CD4-positive, alpha-beta T cell (primary cell): ENCODE measurements at regions not wholly inside any gene's neighbourhood (a gene's known extent, or its start where the extent isn't known, plus 50 kb on each side); places are given as distances from the start of the nearest gene placed in this dataset.

ENCODE experiments used
- ATAC-seq: fragments of 200-7000 bp; cut with Tn5 transposase; one replicate; pipeline ENCODE4 v1.10.0; 2022; ENCODE audit warnings: mild to moderate bottlenecking; ENCODE audit not compliant: poor library complexity
- CTCF ChIA-PET: fragments of 350-600 bp; sonication (Branson Sonifier 250); formaldehyde crosslinking; loops from one replicate; lab custom pipeline; 2021; ENCODE audit warnings: antibody characterized with exemption, inconsistent platforms; lab: Charles Lee
- POLR2A ChIA-PET: fragments of 350-600 bp; sonication (Branson Sonifier 250); formaldehyde crosslinking; loops from one replicate; lab custom pipeline; 2021; ENCODE audit warnings: antibody characterized with exemption, inconsistent platforms; lab: Charles Lee
- DNase-seq, 14 experiments: peaks; one replicate each; pipeline ENCODE4 v3.0.0-alpha.2; 2013 to 2020; ENCODE audit warnings: mixed read lengths in 2 of 14
- H3K27ac ChIP-seq, 2 donors: one replicate each; pipeline versions ENCODE4 v1.5.1 to v1.7.0; 2013; ENCODE audit warnings: low read length in 2 of 2, low read depth in 1 of 2, mild to moderate bottlenecking in 1 of 2
- H3K27me3 ChIP-seq, 2 experiments: 1 replicate in 1 of 2; 2 replicates in 1 of 2; pipeline versions ENCODE4 v1.6.1 to v1.7.0; 2013; ENCODE audit warnings: low read length in 2 of 2, control low read depth in 1 of 2, mild to moderate bottlenecking in 1 of 2, moderate library complexity in 1 of 2; ENCODE audit not compliant: insufficient read depth in 2 of 2, control insufficient read depth in 1 of 2
- H3K36me3 ChIP-seq: one replicate; pipeline ENCODE4 v1.6.1; 2013; ENCODE audit warnings: low read length, control low read depth; ENCODE audit not compliant: insufficient read depth
- H3K4me1 ChIP-seq: one replicate; pipeline ENCODE4 v1.6.1; 2013; ENCODE audit warnings: low read length, control low read depth; ENCODE audit not compliant: insufficient read depth
- H3K4me3 ChIP-seq: one replicate; pipeline ENCODE4 v1.5.1; 2013; ENCODE audit warnings: mild to moderate bottlenecking, low read length, moderate library complexity
- H3K9me3 ChIP-seq, 2 experiments: 1 replicate in 1 of 2; 2 replicates in 1 of 2; pipeline versions ENCODE4 v1.6.1 to v1.7.0; 2013; ENCODE audit warnings: low read length in 2 of 2, mild to moderate bottlenecking in 2 of 2, control low read depth in 1 of 2, moderate library complexity in 1 of 2; ENCODE audit not compliant: control insufficient read depth in 1 of 2, insufficient read depth in 1 of 2
- H3K27ac Mint-ChIP-seq: one replicate; pipeline ENCODE4 v1.8.0; 2020; ENCODE audit warnings: mixed read lengths
- H3K27me3 Mint-ChIP-seq: one replicate; pipeline ENCODE4 v1.8.0; 2021; ENCODE audit warnings: mixed read lengths
- H3K36me3 Mint-ChIP-seq: one replicate; pipeline ENCODE4 v1.8.0; 2021; ENCODE audit warnings: low read depth, mixed read lengths
- H3K4me1 Mint-ChIP-seq: one replicate; pipeline ENCODE4 v1.8.0; 2021; ENCODE audit warnings: low read depth, mixed read lengths
- H3K4me3 Mint-ChIP-seq: one replicate; pipeline ENCODE4 v1.8.0; 2020; ENCODE audit warnings: mild to moderate bottlenecking, mixed read lengths
- H3K9me3 Mint-ChIP-seq: one replicate; pipeline ENCODE4 v1.8.0; 2020; ENCODE audit warnings: mixed read lengths
- CTCF ChIP-seq: fragments of 200-600 bp; IDR thresholded peaks from one replicate; pipeline ENCODE4 v1.8.0; 2022; ENCODE audit warnings: antibody characterized with exemption, mild to moderate bottlenecking
- intact Hi-C, 2 experiments: fragments of 100-400 bp; cut with DNase I in 1 of 2; cut with micrococcal nuclease in 1 of 2; formaldehyde crosslinking; loops; one replicate each; pipeline versions ENCODE4 v1.15.1 to v1.9.0; 2023 to 2025; cut with DNase I, micrococcal nuclease

- H3K4me3 ChIP-seq, result no peak overlapping the region
- no peak overlapping the region for H3K27ac ChIP-seq
- no peak for DNase-seq
- H3K9me3 ChIP-seq, result peaks cover 0 to 4% of the 10 kb centered on the region in 2 experiments
- intact Hi-C loops, result no loop called here
- no peak for ATAC-seq
- Mint-ChIP-seq H3K27me3 (peaks cover 12% of the 10 kb centered on the region), H3K9me3 (no peaks in the 10 kb centered on the region), H3K27ac (no peak overlapping the region), H3K36me3 (no peaks in the 10 kb centered on the region), H3K4me1 (no peaks in the 10 kb centered on the region), H3K4me3 (no peak overlapping the region)
- H3K27me3 ChIP-seq, result peaks cover 0 to 2% of the 10 kb centered on the region in 2 experiments
- no peak for TF ChIP-seq CTCF
- H3K4me1 ChIP-seq, result no peaks in the 10 kb centered on the region
- ChIA-PET POLR2A (no interaction called here), CTCF (no interaction called here)
- no peaks in the 10 kb centered on the region for H3K36me3 ChIP-seq
Observed at GRCh38 chr13:78770601-78771000, 111.6 kb upstream of the OBI1 start.

- no peaks in the 10 kb centered on the region for H3K4me1 Mint-ChIP-seq
- H3K9me3 ChIP-seq, result peaks cover 0 to 4% of the 10 kb centered on the region in 2 experiments
Observed at GRCh38 chr13:78768950-78769349, 110.0 kb upstream of the OBI1 start.

GRCh38 chr13:78764665-78765064 is 105.7 kb upstream of the OBI1 start:
- no peak for TF ChIP-seq CTCF
- ChIA-PET POLR2A (no interaction called here), CTCF (no interaction called here)
- DNase-seq, result no peak
- H3K4me3 ChIP-seq, result no peak overlapping the region
- Mint-ChIP-seq H3K27ac (no peak overlapping the region), H3K36me3 (no peaks in the 10 kb centered on the region), H3K4me3 (no peak overlapping the region), H3K27me3 (peaks cover 21% of the 10 kb centered on the region), H3K4me1 (no peaks in the 10 kb centered on the region), H3K9me3 (no peaks in the 10 kb centered on the region)
- no peaks in the 10 kb centered on the region for H3K4me1 ChIP-seq
- intact Hi-C loops, result no loop called here
- H3K27me3 ChIP-seq, result peaks cover 0 to 5% of the 10 kb centered on the region in 2 experiments
- H3K36me3 ChIP-seq, result no peaks in the 10 kb centered on the region
- no peak overlapping the region for H3K27ac ChIP-seq
- peaks cover 0 to 4% of the 10 kb centered on the region in 2 experiments for H3K9me3 ChIP-seq
- no peak for ATAC-seq

More at GRCh38 chr13:78768950-78769349, 110.0 kb upstream of the OBI1 start:
- no peak overlapping the region for H3K4me3 ChIP-seq
- ChIA-PET POLR2A (no interaction called here), CTCF (no interaction called here)
- Mint-ChIP-seq H3K4me3 (no peak overlapping the region), H3K27me3 (peaks cover 18% of the 10 kb centered on the region), H3K27ac (no peak overlapping the region), H3K9me3 (no peaks in the 10 kb centered on the region), H3K36me3 (no peaks in the 10 kb centered on the region)
- ATAC-seq, result no peak
- TF ChIP-seq CTCF, result no peak
- H3K27me3 ChIP-seq, result peaks cover 0 to 5% of the 10 kb centered on the region in 2 experiments
- H3K27ac ChIP-seq, result no peak overlapping the region
- H3K4me1 ChIP-seq, result no peaks in the 10 kb centered on the region
- intact Hi-C loops, result no loop called here
- DNase-seq, result no peak
- no peaks in the 10 kb centered on the region for H3K36me3 ChIP-seq
